OCI-LY7 (cell line): ENCODE measurements at regions not wholly inside any gene's neighbourhood (a gene's known extent, or its start where the extent isn't known, plus 50 kb on each side); places are given as distances from the start of the nearest gene placed in this dataset.

Experiments
- CTCF ChIP-seq: fragments of 200-600 bp; sonication (generic); conservative IDR thresholded peaks from 2 replicates; pipeline ENCODE4 v1.5.1; 2014; ENCODE audit warnings: mild to moderate bottlenecking, antibody characterized with exemption, low read length, moderate library complexity, mixed read lengths
- EZH2phosphoT487 ChIP-seq: fragments of 200-600 bp; sonication (generic); IDR thresholded peaks from 2 replicates; pipeline ENCODE4 v1.6.1; 2018; ENCODE audit warnings: low read depth, borderline replicate concordance, mild to moderate bottlenecking, mixed run types, antibody characterized with exemption, low read length, moderate library complexity, mixed read lengths

GRCh38 chr4:106502106-106502699 lies 133.6 kb upstream of the GIMD1 start:
- TF ChIP-seq CTCF (peak; percentile 83), EZH2phosphoT487 (no peak)
